Natural killer cell (primary cell): ENCODE measurements at regions not wholly inside any gene's neighbourhood (a gene's known extent, or its start where the extent isn't known, plus 50 kb on each side); places are given as distances from the start of the nearest gene placed in this dataset.

Source experiments
- ATAC-seq, 3 donors: fragments of 150-1000 bp in 2 of 3; fragments of 200-7000 bp in 1 of 3; cut with Tn5 transposase; 1 replicate in 1 of 3; 2 replicates in 2 of 3; pipeline ENCODE4 v1.10.0; 2021; ENCODE audit warnings: mild to moderate bottlenecking in 2 of 3, moderate library complexity in 2 of 3
- DNase-seq, 2 donors: peaks; one replicate each; pipeline versions ENCODE4 v3.0.0 to v3.0.0-alpha.2; 2013 to 2021; ENCODE audit warnings: mixed read lengths in 1 of 2
- H3K27ac ChIP-seq: one replicate; pipeline ENCODE4 v1.5.1; 2013; ENCODE audit warnings: mild to moderate bottlenecking, low read length
- H3K27me3 ChIP-seq: one replicate; pipeline ENCODE4 v1.6.1; 2013; ENCODE audit warnings: low read length; ENCODE audit not compliant: control insufficient read depth, insufficient read depth
- H3K36me3 ChIP-seq: one replicate; pipeline ENCODE4 v1.6.1; 2013; ENCODE audit warnings: low read length; ENCODE audit not compliant: control insufficient read depth, insufficient read depth
- H3K4me1 ChIP-seq: one replicate; pipeline ENCODE4 v1.6.1; 2013; ENCODE audit warnings: low read length; ENCODE audit not compliant: control insufficient read depth, insufficient read depth
- H3K4me3 ChIP-seq: one replicate; pipeline ENCODE4 v1.5.1; 2013; ENCODE audit warnings: low read length
- H3K9me3 ChIP-seq: one replicate; pipeline ENCODE4 v1.6.1; 2013; ENCODE audit warnings: low read length; ENCODE audit not compliant: control insufficient read depth, insufficient read depth
- H3K27ac Mint-ChIP-seq, 2 donors: one replicate each; pipeline ENCODE4 v1.8.0; 2022; ENCODE audit warnings: mild to moderate bottlenecking in 2 of 2, mixed read lengths in 2 of 2, moderate library complexity in 1 of 2
- H3K27me3 Mint-ChIP-seq, 2 donors: one replicate each; pipeline ENCODE4 v1.8.0; 2022; ENCODE audit warnings: low read depth in 2 of 2, mixed read lengths in 2 of 2
- H3K36me3 Mint-ChIP-seq: one replicate; pipeline ENCODE4 v1.8.0; 2022; ENCODE audit warnings: mixed read lengths
- H3K4me1 Mint-ChIP-seq, 2 donors: one replicate each; pipeline ENCODE4 v1.8.0; 2022; ENCODE audit warnings: mixed read lengths in 2 of 2
- H3K4me3 Mint-ChIP-seq: one replicate; pipeline ENCODE4 v1.8.0; 2022; ENCODE audit warnings: mild to moderate bottlenecking, moderate library complexity, mixed read lengths
- H3K9me3 Mint-ChIP-seq, 2 donors: one replicate each; pipeline ENCODE4 v1.8.0; 2022; ENCODE audit warnings: mixed read lengths in 2 of 2
- WGBS: methylation state at CpG from one replicate; pipeline ENCODE4 v1.1.7; 2013; ENCODE audit warnings: missing lambda C conversion rate; ENCODE audit not compliant: insufficient coverage; 5-methylcytosine and 5-hydroxymethylcytosine counted together
- intact Hi-C: fragments of 100-400 bp; cut with micrococcal nuclease; formaldehyde crosslinking; loops from one replicate; pipeline ENCODE4 v1.14.2; 2022
- TF ChIP-seq, protein P1 (sequence below): fragments of 200-600 bp; IDR thresholded peaks from one replicate; pipeline ENCODE4 v1.8.0; 2022; ENCODE audit warnings: antibody characterized with exemption

DNA sequence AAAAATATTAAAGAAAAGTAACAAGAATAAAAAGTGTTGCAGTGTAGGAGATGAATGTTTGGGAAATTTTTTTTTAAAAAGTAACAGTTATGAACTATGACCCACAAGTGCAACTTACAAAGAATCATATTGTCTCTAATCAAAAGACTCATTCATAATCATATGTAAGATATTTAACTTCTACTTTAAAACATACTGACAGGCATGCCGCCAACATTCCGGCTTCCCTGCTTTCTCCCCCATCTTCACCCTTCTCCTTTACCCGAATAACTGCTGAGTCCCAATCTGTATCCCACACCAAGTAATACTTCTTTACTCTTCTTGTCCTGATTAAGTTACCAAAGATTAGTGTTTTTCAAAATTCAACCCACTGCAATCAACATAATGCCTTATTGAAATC is 598.8 kb upstream of the FRG1 start:
- H3K36me3 Mint-ChIP-seq = no peaks in the 10 kb centered on the region
- H3K9me3 Mint-ChIP-seq = peaks cover 24 to 27% of the 10 kb centered on the region in 2 donors
- TF ChIP-seq, protein P1, sequence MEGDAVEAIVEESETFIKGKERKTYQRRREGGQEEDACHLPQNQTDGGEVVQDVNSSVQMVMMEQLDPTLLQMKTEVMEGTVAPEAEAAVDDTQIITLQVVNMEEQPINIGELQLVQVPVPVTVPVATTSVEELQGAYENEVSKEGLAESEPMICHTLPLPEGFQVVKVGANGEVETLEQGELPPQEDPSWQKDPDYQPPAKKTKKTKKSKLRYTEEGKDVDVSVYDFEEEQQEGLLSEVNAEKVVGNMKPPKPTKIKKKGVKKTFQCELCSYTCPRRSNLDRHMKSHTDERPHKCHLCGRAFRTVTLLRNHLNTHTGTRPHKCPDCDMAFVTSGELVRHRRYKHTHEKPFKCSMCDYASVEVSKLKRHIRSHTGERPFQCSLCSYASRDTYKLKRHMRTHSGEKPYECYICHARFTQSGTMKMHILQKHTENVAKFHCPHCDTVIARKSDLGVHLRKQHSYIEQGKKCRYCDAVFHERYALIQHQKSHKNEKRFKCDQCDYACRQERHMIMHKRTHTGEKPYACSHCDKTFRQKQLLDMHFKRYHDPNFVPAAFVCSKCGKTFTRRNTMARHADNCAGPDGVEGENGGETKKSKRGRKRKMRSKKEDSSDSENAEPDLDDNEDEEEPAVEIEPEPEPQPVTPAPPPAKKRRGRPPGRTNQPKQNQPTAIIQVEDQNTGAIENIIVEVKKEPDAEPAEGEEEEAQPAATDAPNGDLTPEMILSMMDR = no peak
- H3K4me1 Mint-ChIP-seq = no peaks in the 10 kb centered on the region
- intact Hi-C loops = no loop called here
- DNase-seq = no peak
- H3K4me3 Mint-ChIP-seq = no peak overlapping the region
- ATAC-seq = no peak
- WGBS = 95% methylated on average over 3 of the region's 3 CpGs
- no peak overlapping the region for H3K27ac Mint-ChIP-seq
- no peaks in the 10 kb centered on the region for H3K4me1 ChIP-seq
- H3K36me3 ChIP-seq = no peaks in the 10 kb centered on the region
- peaks cover 7% of the 10 kb centered on the region for H3K9me3 ChIP-seq
- no peak overlapping the region for H3K4me3 ChIP-seq
- H3K27me3 ChIP-seq = no peaks in the 10 kb centered on the region
- H3K27me3 Mint-ChIP-seq = no peaks in the 10 kb centered on the region
- no peak overlapping the region for H3K27ac ChIP-seq

DNA sequence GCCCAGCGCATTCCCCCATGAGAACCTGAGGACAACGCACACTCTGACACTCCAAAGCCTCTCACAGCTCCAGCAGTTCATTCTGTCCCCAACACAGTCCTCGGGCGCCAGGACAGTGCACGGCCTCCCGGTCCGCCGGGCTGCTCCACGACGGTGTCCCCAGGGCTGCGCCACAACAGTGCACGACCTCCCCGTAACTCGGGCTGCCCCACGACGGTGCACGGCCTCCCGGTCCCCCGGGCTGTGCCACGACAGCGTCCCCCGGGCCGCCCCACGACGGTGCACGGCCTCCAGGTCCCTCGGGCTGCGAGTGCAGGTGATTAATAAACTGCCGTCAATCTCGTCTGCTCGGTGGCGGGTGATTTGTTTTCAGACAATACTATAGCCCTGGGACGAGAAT is 585.1 kb upstream of the FRG1 start:
- 87% methylated on average over 33 of the region's 33 CpGs for WGBS
- Mint-ChIP-seq H3K9me3 (peaks cover 15 to 22% of the 10 kb centered on the region in 2 donors), H3K27me3 (no peaks in the 10 kb centered on the region), H3K36me3 (peaks cover 4% of the 10 kb centered on the region), H3K27ac (no peak overlapping the region), H3K4me1 (no peaks in the 10 kb centered on the region), H3K4me3 (no peak overlapping the region)
- H3K4me3 ChIP-seq = no peak overlapping the region
- H3K9me3 ChIP-seq = peaks cover 4% of the 10 kb centered on the region
- no peaks in the 10 kb centered on the region for H3K36me3 ChIP-seq
- TF ChIP-seq, protein P1 = no peak
- intact Hi-C loops = no loop called here
- H3K4me1 ChIP-seq = no peaks in the 10 kb centered on the region
- DNase-seq (no peak), ATAC-seq (no peak)
- no peak overlapping the region for H3K27ac ChIP-seq
- no peaks in the 10 kb centered on the region for H3K27me3 ChIP-seq

DNA sequence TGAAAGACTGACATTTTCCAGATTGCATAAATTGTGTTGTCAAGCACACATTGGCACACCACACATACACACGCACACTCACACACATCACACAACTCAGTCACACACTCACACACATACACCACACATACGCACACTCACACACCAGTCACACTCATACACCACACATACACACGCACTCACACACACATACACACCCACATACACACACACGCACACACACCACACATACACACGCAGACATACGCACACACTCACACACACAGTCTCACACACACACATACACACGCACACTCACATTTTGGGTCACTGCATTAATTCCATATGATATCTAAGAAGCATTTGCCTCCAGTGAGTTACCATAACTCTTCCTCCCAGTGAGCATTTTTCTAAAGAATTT is 578.3 kb upstream of the FRG1 start:
- Mint-ChIP-seq H3K4me1 (no peaks in the 10 kb centered on the region), H3K4me3 (no peak overlapping the region), H3K9me3 (peaks cover 10 to 18% of the 10 kb centered on the region in 2 donors), H3K36me3 (no peaks in the 10 kb centered on the region), H3K27ac (no peak overlapping the region), H3K27me3 (no peaks in the 10 kb centered on the region)
- H3K4me3 ChIP-seq = no peak overlapping the region
- H3K9me3 ChIP-seq = no peaks in the 10 kb centered on the region
- H3K27ac ChIP-seq = no peak overlapping the region
- ATAC-seq (no peak), DNase-seq (no peak)
- H3K4me1 ChIP-seq = no peaks in the 10 kb centered on the region
- WGBS = 94% methylated on average over 7 of the region's 7 CpGs
- intact Hi-C loops = no loop called here
- H3K27me3 ChIP-seq = no peaks in the 10 kb centered on the region
- H3K36me3 ChIP-seq = no peaks in the 10 kb centered on the region
- TF ChIP-seq, protein P1 = no peak

DNA sequence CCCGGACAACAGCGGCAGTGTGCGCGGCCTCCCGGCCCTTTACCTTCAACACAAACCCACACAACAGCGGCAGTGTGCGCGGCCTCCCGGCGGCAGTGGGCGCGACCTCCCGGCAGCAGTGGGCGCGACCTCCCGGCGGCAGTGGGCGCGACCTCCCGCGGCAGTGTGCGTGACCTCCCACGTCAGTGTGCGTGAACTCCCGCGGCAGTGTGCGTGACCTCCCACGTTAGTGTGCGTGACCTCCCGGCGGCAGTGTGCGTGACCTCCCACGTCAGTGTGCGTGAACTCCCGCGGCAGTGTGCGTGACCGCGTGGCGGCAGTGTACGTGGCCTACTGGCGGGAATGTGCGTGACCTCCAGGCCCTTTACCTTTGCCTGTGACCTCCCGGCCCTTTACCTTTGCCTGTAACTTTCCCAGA is 576.6 kb upstream of the FRG1 start:
- Mint-ChIP-seq H3K4me3 (no peak overlapping the region), H3K9me3 (peaks cover 10 to 22% of the 10 kb centered on the region in 2 donors), H3K27me3 (no peaks in the 10 kb centered on the region), H3K4me1 (no peaks in the 10 kb centered on the region), H3K36me3 (no peaks in the 10 kb centered on the region), H3K27ac (no peak overlapping the region)
- no peaks in the 10 kb centered on the region for H3K9me3 ChIP-seq
- no peak overlapping the region for H3K27ac ChIP-seq
- no peak for DNase-seq
- no peak for ATAC-seq
- 85% methylated on average over 41 of the region's 44 CpGs for WGBS
- no peaks in the 10 kb centered on the region for H3K27me3 ChIP-seq
- intact Hi-C loops = no loop called here
- TF ChIP-seq, protein P1 = no peak
- no peaks in the 10 kb centered on the region for H3K4me1 ChIP-seq
- no peak overlapping the region for H3K4me3 ChIP-seq
- no peaks in the 10 kb centered on the region for H3K36me3 ChIP-seq
